ENCODE measurements at regions not wholly inside any gene's neighbourhood (a gene's known extent, or its start where the extent isn't known, plus 50 kb on each side); places are given as distances from the start of the nearest gene placed in this dataset.

DNA sequence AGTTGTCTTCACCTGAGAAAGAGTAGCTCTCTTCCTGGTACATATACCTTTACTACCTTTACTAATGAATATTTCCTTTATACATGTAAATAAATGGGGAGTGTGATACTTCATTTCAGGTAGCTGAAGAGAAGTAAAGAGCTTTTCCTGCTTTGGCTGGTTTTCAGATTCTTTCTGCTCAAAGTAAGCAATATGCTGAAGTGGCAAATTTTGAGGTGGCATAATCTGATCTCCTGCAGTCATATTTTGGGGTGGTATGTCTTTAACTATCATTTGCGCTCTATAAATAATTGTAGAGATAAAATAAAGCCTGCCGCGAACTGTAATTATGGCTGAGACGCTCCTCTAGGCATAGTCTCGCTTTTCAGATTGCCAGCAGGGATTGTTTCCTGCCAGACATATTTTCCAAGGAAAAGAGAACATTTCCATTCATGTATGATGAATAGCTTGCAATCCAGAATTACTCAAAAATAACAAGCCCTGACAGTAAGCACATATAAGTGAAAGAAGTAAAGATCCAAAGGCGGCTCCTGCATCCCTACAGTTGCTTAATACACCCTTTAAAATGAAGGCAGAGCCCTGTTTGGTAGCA lies 200.7 kb downstream of the C12orf50 start:
- TF ChIP-seq, protein P1, sequence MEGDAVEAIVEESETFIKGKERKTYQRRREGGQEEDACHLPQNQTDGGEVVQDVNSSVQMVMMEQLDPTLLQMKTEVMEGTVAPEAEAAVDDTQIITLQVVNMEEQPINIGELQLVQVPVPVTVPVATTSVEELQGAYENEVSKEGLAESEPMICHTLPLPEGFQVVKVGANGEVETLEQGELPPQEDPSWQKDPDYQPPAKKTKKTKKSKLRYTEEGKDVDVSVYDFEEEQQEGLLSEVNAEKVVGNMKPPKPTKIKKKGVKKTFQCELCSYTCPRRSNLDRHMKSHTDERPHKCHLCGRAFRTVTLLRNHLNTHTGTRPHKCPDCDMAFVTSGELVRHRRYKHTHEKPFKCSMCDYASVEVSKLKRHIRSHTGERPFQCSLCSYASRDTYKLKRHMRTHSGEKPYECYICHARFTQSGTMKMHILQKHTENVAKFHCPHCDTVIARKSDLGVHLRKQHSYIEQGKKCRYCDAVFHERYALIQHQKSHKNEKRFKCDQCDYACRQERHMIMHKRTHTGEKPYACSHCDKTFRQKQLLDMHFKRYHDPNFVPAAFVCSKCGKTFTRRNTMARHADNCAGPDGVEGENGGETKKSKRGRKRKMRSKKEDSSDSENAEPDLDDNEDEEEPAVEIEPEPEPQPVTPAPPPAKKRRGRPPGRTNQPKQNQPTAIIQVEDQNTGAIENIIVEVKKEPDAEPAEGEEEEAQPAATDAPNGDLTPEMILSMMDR (IDR thresholded peaks at IDR 0.05) = no peak
- TF ChIP-seq EP300 (IDR thresholded peaks at IDR 0.05; ENCODE audit: low read depth) = no peak
- no peak for TF ChIP-seq POLR2AphosphoS5 (IDR thresholded peaks at IDR 0.05)
- no peak for TF ChIP-seq POLR2A (IDR thresholded peaks at IDR 0.05)

Data from transverse colon (tissue), 4 donors.